Caco-2 (cell line): ENCODE measurements at regions not wholly inside any gene's neighbourhood (a gene's known extent, or its start where the extent isn't known, plus 50 kb on each side); places are given as distances from the start of the nearest gene placed in this dataset.

Experiments
- BruUV-seq: library from RNA; stranded (reverse); fragments of 400-500 nt; replicated peaks from 2 replicates; lab custom pipeline; 2021; lab: Mats Ljungman, UMichigan
- CTCF ChIA-PET: fragments of 300-600 bp; sonication (Branson Sonifier 250); formaldehyde crosslinking; loops from one replicate; lab custom pipeline; 2022; ENCODE audit warnings: antibody characterized with exemption; lab: Charles Lee
- POLR2A ChIA-PET: fragments of 300-600 bp; sonication (Branson Sonifier 250); formaldehyde crosslinking; loops from one replicate; lab custom pipeline; 2022; ENCODE audit warnings: antibody characterized with exemption; lab: Charles Lee
- DNase-seq, 2 experiments: peaks; one replicate each; pipeline versions ENCODE4 v3.0.0 to v3.0.0-alpha.2; 2020 to 2022
- H3K27me3 ChIP-seq: replicated peaks from 2 replicates; pipeline ENCODE4 v1.6.0; 2011; ENCODE audit warnings: low read length; ENCODE audit not compliant: control insufficient read depth, insufficient read depth
- H3K36me3 ChIP-seq: 2 replicates; pipeline ENCODE4 v1.5.1; 2011; ENCODE audit warnings: low read length; ENCODE audit not compliant: control insufficient read depth, insufficient read depth
- H3K4me1 ChIP-seq: fragments of 250-450 bp; sonication (Bioruptor Pico); 2 replicates; pipeline ENCODE4 v1.5.1; 2020; ENCODE audit warnings: mild to moderate bottlenecking
- H3K4me3 ChIP-seq: 2 replicates; pipeline ENCODE4 v1.5.1; 2011; ENCODE audit warnings: low read depth, mild to moderate bottlenecking, control low read depth, low read length
- H3K9me3 ChIP-seq: fragments of 250-450 bp; sonication (Bioruptor Pico); 2 replicates; pipeline ENCODE4 v1.5.1; 2020; ENCODE audit warnings: mild to moderate bottlenecking, moderate library complexity
- H3K27ac Mint-ChIP-seq: one replicate; pipeline ENCODE4 v1.8.0; 2022; ENCODE audit warnings: mixed read lengths; ENCODE audit not compliant: unreplicated experiment
- H3K27me3 Mint-ChIP-seq: one replicate; pipeline ENCODE4 v1.8.0; 2022; ENCODE audit warnings: mixed read lengths; ENCODE audit not compliant: insufficient read depth, unreplicated experiment
- H3K36me3 Mint-ChIP-seq: one replicate; pipeline ENCODE4 v1.8.0; 2022; ENCODE audit warnings: mild to moderate bottlenecking, mixed read lengths; ENCODE audit not compliant: insufficient read depth, unreplicated experiment
- H3K4me1 Mint-ChIP-seq: one replicate; pipeline ENCODE4 v1.8.0; 2022; ENCODE audit warnings: low read depth, mixed read lengths; ENCODE audit not compliant: unreplicated experiment
- H3K4me3 Mint-ChIP-seq: one replicate; pipeline ENCODE4 v1.8.0; 2022; ENCODE audit warnings: mild to moderate bottlenecking, moderate library complexity, mixed read lengths; ENCODE audit not compliant: unreplicated experiment
- H3K9me3 Mint-ChIP-seq: one replicate; pipeline ENCODE4 v1.8.0; 2022; ENCODE audit warnings: mixed read lengths; ENCODE audit not compliant: unreplicated experiment
- intact Hi-C: fragments of 100-400 bp; cut with micrococcal nuclease; formaldehyde crosslinking; loops from one replicate; pipeline ENCODE4 v1.10.0; 2022; ENCODE audit not compliant: unreplicated experiment
- TF ChIP-seq, protein P1 (sequence below), 2 experiments: fragments of 200-600 bp in 1 of 2; IDR thresholded peaks; 1 replicate in 1 of 2; 2 replicates in 1 of 2; pipeline versions ENCODE4 v1.5.1 to v1.8.0; 2011 to 2022; ENCODE audit warnings: antibody characterized with exemption in 1 of 2, control low read depth in 1 of 2, inconsistent platforms in 1 of 2, low read depth in 1 of 2, low read length in 1 of 2, mild to moderate bottlenecking in 1 of 2, moderate library complexity in 1 of 2; ENCODE audit not compliant: insufficient read depth in 1 of 2, severe bottlenecking in 1 of 2, unreplicated experiment in 1 of 2

DNA sequence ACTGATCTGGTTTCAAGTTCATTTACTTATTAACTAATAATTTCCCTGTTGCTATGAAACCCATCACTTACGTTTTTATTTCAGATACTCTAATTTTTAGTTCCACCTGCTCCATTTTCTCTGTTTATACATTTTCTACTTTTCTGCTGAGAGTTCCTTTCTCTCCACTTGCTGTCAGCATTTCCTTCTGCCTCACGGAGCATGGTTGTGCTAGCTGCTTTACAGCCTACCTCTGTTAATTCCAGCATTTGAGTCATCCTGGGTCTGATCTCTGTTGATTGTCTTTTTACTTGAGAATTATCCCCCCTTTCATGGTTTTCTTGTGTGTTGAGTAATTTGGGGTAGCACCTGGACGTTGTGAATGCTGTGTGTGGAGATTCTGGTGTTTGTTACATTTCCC, 373.2 kb upstream of the C1orf174 start:
- Histone ChIP-seq H3K4me1 (no peaks in the 10 kb centered on the region), H3K27me3 (no peaks in the 10 kb centered on the region), H3K9me3 (no peaks in the 10 kb centered on the region), H3K4me3 (no peak overlapping the region), H3K36me3 (no peaks in the 10 kb centered on the region)
- TF ChIP-seq, protein P1, sequence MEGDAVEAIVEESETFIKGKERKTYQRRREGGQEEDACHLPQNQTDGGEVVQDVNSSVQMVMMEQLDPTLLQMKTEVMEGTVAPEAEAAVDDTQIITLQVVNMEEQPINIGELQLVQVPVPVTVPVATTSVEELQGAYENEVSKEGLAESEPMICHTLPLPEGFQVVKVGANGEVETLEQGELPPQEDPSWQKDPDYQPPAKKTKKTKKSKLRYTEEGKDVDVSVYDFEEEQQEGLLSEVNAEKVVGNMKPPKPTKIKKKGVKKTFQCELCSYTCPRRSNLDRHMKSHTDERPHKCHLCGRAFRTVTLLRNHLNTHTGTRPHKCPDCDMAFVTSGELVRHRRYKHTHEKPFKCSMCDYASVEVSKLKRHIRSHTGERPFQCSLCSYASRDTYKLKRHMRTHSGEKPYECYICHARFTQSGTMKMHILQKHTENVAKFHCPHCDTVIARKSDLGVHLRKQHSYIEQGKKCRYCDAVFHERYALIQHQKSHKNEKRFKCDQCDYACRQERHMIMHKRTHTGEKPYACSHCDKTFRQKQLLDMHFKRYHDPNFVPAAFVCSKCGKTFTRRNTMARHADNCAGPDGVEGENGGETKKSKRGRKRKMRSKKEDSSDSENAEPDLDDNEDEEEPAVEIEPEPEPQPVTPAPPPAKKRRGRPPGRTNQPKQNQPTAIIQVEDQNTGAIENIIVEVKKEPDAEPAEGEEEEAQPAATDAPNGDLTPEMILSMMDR (IDR thresholded peaks at IDR 0.05; ENCODE audit: insufficient read depth in 1 of 2, low read depth in 1 of 2, low read length in 1 of 2, severe bottlenecking in 1 of 2, unreplicated experiment in 1 of 2), result no peak
- H3K4me3 Mint-ChIP-seq, result no peak overlapping the region
- no peak for DNase-seq
- H3K4me1 Mint-ChIP-seq, result no peaks in the 10 kb centered on the region
- POLR2A ChIA-PET, result no interaction called here
- CTCF ChIA-PET, result no interaction called here
- H3K27me3 Mint-ChIP-seq, result peaks cover 3% of the 10 kb centered on the region
- H3K36me3 Mint-ChIP-seq, result no peaks in the 10 kb centered on the region
- H3K27ac Mint-ChIP-seq, result no peak overlapping the region
- BruUV-seq, result no TSS peak
- H3K9me3 Mint-ChIP-seq, result no peaks in the 10 kb centered on the region
- intact Hi-C loops, result no loop called here

DNA sequence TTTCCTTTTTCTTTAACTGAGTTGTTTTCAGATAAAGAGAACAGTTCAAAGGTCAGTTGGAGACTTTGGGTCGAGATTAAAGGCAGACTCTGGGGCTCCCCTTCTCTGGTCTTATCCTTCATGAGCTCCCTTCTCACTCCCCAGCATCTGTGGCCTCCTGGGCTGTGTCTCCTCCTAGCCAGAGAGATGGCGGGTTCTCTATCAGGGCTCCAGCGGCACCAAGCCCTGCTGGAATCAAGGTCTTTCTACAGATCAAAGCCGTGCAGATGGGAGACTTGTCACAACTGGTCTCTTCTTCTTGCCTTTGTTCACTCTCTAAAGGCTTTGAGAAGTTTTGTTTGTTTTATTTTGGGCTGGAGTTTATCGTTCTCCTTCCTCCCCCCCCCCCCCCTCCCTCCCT, 373.7 kb upstream of the C1orf174 start:
- intact Hi-C loops, result no loop called here
- H3K4me1 ChIP-seq, result no peaks in the 10 kb centered on the region
- CTCF ChIA-PET, result no interaction called here

DNA sequence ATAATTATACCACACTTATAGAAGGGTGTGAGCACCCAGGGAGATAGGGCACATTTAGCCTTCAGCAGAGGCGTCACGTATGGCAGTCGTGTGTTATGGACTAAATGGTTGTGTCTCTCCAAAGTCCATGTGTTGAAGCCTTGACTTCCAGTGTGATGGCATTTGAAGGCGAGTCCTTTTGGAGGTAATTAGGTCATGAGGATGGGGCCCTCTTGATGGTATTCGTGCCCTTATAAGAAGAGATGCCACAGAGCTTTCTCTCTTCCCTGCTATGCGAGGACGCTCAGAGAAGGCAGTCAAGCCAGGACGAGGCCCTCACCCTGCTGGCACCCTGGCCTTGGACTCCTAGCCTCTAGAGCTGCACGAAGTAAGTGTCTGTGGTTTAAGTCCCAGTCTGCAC, 375.0 kb upstream of the C1orf174 start:
- TF ChIP-seq, protein P1 (IDR thresholded peaks at IDR 0.05; ENCODE audit: insufficient read depth in 1 of 2, low read depth in 1 of 2, low read length in 1 of 2, severe bottlenecking in 1 of 2, unreplicated experiment in 1 of 2), result no peak
- Mint-ChIP-seq H3K4me3 (no peak overlapping the region), H3K36me3 (no peaks in the 10 kb centered on the region), H3K27ac (no peak overlapping the region), H3K4me1 (no peaks in the 10 kb centered on the region), H3K27me3 (peaks cover 3% of the 10 kb centered on the region), H3K9me3 (no peaks in the 10 kb centered on the region)
- intact Hi-C loops, result no loop called here
- Histone ChIP-seq H3K4me1 (no peaks in the 10 kb centered on the region), H3K36me3 (no peaks in the 10 kb centered on the region), H3K27me3 (no peaks in the 10 kb centered on the region), H3K9me3 (no peaks in the 10 kb centered on the region), H3K4me3 (no peak overlapping the region)
- no peak for DNase-seq
- ChIA-PET POLR2A (no interaction called here), CTCF (no interaction called here)
- no TSS peak for BruUV-seq

More for the DNA sequence above, 373.7 kb upstream of the C1orf174 start:
- POLR2A ChIA-PET, result no interaction called here
- no peaks in the 10 kb centered on the region for H3K36me3 Mint-ChIP-seq
- no peak overlapping the region for H3K4me3 Mint-ChIP-seq
- no peak for DNase-seq
- no peaks in the 10 kb centered on the region for H3K4me1 Mint-ChIP-seq
- no peaks in the 10 kb centered on the region for H3K9me3 Mint-ChIP-seq
- no peak overlapping the region for H3K27ac Mint-ChIP-seq
- BruUV-seq, result no TSS peak
- no peaks in the 10 kb centered on the region for H3K9me3 ChIP-seq
- no peaks in the 10 kb centered on the region for H3K27me3 ChIP-seq
- TF ChIP-seq, protein P1 (IDR thresholded peaks at IDR 0.05; ENCODE audit: insufficient read depth in 1 of 2, low read depth in 1 of 2, low read length in 1 of 2, severe bottlenecking in 1 of 2, unreplicated experiment in 1 of 2), result no peak
- no peak overlapping the region for H3K4me3 ChIP-seq
- peaks cover 3% of the 10 kb centered on the region for H3K27me3 Mint-ChIP-seq
- no peaks in the 10 kb centered on the region for H3K36me3 ChIP-seq
